GM18868 (cell line): ENCODE measurements at regions not wholly inside any gene's neighbourhood (a gene's known extent, or its start where the extent isn't known, plus 50 kb on each side); places are given as distances from the start of the nearest gene placed in this dataset.
A peak's percentile ranks its signal among the peaks of the same experiment; 100 is the strongest.
"Not testable (repeated sequence)": the region's sequence is repeated elsewhere in the genome, so short reads cannot be mapped to it uniquely, and the experiment has no call there.

Experiments
- ATAC-seq: cut with Tn5 transposase; IDR thresholded peaks from one replicate; pipeline ENCODE4 v1.9.1; 2021; ENCODE audit warnings: mild to moderate bottlenecking, moderate library complexity; ENCODE audit not compliant: unreplicated experiment

GRCh38 chr9:26669701-26670670 lies 222.6 kb downstream of the CAAP1 start:
- no peak for ATAC-seq

- ATAC-seq = no peak
These were observed 224.7 kb downstream of the CAAP1 start for GRCh38 chr9:26667882-26668281.

GRCh38 chr9:26665666-26666065 lies 226.9 kb downstream of the CAAP1 start:
- ATAC-seq = no peak

GRCh38 chr9:26664087-26664773 lies 228.4 kb downstream of the CAAP1 start:
- not testable (repeated sequence) for ATAC-seq

- ATAC-seq = no peak
These were observed 230.1 kb downstream of the CAAP1 start for GRCh38 chr9:26662476-26662875.

GRCh38 chr9:26658476-26658875 lies 234.1 kb downstream of the CAAP1 start:
- no peak for ATAC-seq

- no peak for ATAC-seq
These were observed 234.6 kb downstream of the CAAP1 start for GRCh38 chr9:26657958-26658357.

- peak; percentile 63 for ATAC-seq
These were observed 236.4 kb downstream of the CAAP1 start for GRCh38 chr9:26656003-26656870.

- ATAC-seq = no peak
These were observed 237.4 kb downstream of the CAAP1 start for GRCh38 chr9:26655166-26655565.

- no peak for ATAC-seq
These were observed 242.3 kb downstream of the CAAP1 start for GRCh38 chr9:26650325-26650724.

- ATAC-seq = no peak
These were observed 248.8 kb downstream of the CAAP1 start for GRCh38 chr9:26643826-26644225.

- no peak for ATAC-seq
These were observed 252.8 kb downstream of the CAAP1 start for GRCh38 chr9:26639761-26640160.

- no peak for ATAC-seq
These were observed 255.5 kb downstream of the CAAP1 start for GRCh38 chr9:26637101-26637500.

GRCh38 chr9:26613851-26614350 lies 278.7 kb downstream of the CAAP1 start:
- not testable (repeated sequence) for ATAC-seq

- no peak for ATAC-seq
These were observed 280.4 kb downstream of the CAAP1 start for GRCh38 chr9:26612211-26612610.

GRCh38 chr9:26606756-26607155 lies 285.8 kb downstream of the CAAP1 start:
- ATAC-seq = no peak

GRCh38 chr9:26605367-26605766 lies 287.2 kb downstream of the CAAP1 start:
- ATAC-seq = no peak

- ATAC-seq = no peak
These were observed 288.4 kb downstream of the CAAP1 start for GRCh38 chr9:26604076-26604662.

GRCh38 chr9:26603617-26604016 lies 289.0 kb downstream of the CAAP1 start:
- no peak for ATAC-seq

GRCh38 chr9:26597542-26598149 lies 295.0 kb downstream of the CAAP1 start:
- no peak for ATAC-seq
